ENCODE measurements at regions not wholly inside any gene's neighbourhood (a gene's known extent, or its start where the extent isn't known, plus 50 kb on each side); places are given as distances from the start of the nearest gene placed in this dataset.

- no peak overlapping the region for H3K9ac ChIP-seq (ENCODE audit: low read depth in 1 of 3, low read length in 3 of 3)
- no peaks in the 10 kb centered on the region for H3K4me1 ChIP-seq (ENCODE audit: control insufficient read depth in 3 of 3, insufficient read depth in 3 of 3, low read length in 3 of 3)
- no peak overlapping the region for H3K4me3 ChIP-seq (ENCODE audit: low read length in 3 of 3)
- no peaks in the 10 kb centered on the region for H3K36me3 ChIP-seq (ENCODE audit: control insufficient read depth in 3 of 3, insufficient read depth in 3 of 3, low read length in 3 of 3)
- no peak overlapping the region for H3K27ac ChIP-seq (ENCODE audit: low read depth, low read length)
- H3K27me3 ChIP-seq (ENCODE audit: control insufficient read depth in 3 of 3, insufficient read depth in 3 of 3, low read length in 3 of 3): no peaks in the 10 kb centered on the region
- H3K9me3 ChIP-seq (ENCODE audit: control insufficient read depth in 3 of 3, low read length in 3 of 3): no peaks in the 10 kb centered on the region
Measured at GRCh38 chr5:68387074-68387796, 171.7 kb downstream of the PIK3R1 start.

- Histone ChIP-seq H3K27ac (ENCODE audit: low read depth, low read length) (no peak overlapping the region), H3K36me3 (ENCODE audit: control insufficient read depth in 3 of 3, insufficient read depth in 3 of 3, low read length in 3 of 3) (no peaks in the 10 kb centered on the region), H3K4me3 (ENCODE audit: low read length in 3 of 3) (no peak overlapping the region), H3K9me3 (ENCODE audit: control insufficient read depth in 3 of 3, low read length in 3 of 3) (no peaks in the 10 kb centered on the region), H3K27me3 (ENCODE audit: control insufficient read depth in 3 of 3, insufficient read depth in 3 of 3, low read length in 3 of 3) (no peaks in the 10 kb centered on the region), H3K4me1 (ENCODE audit: control insufficient read depth in 3 of 3, insufficient read depth in 3 of 3, low read length in 3 of 3) (no peaks in the 10 kb centered on the region), H3K9ac (ENCODE audit: low read depth in 1 of 3, low read length in 3 of 3) (no peak overlapping the region)
Measured at GRCh38 chr5:68389618-68390017, 174.1 kb downstream of the PIK3R1 start.

GRCh38 chr5:68392617-68393016, 177.1 kb downstream of the PIK3R1 start:
- Histone ChIP-seq H3K4me1 (ENCODE audit: control insufficient read depth in 3 of 3, insufficient read depth in 3 of 3, low read length in 3 of 3) (no peaks in the 10 kb centered on the region), H3K4me3 (ENCODE audit: low read length in 3 of 3) (no peak overlapping the region), H3K9ac (ENCODE audit: low read depth in 1 of 3, low read length in 3 of 3) (no peak overlapping the region), H3K27me3 (ENCODE audit: control insufficient read depth in 3 of 3, insufficient read depth in 3 of 3, low read length in 3 of 3) (no peaks in the 10 kb centered on the region), H3K9me3 (ENCODE audit: control insufficient read depth in 3 of 3, low read length in 3 of 3) (peaks cover 0 to 3% (median 0%) of the 10 kb centered on the region in 3 donors), H3K36me3 (ENCODE audit: control insufficient read depth in 3 of 3, insufficient read depth in 3 of 3, low read length in 3 of 3) (no peaks in the 10 kb centered on the region), H3K27ac (ENCODE audit: low read depth, low read length) (no peak overlapping the region)

- Histone ChIP-seq H3K9ac (ENCODE audit: low read depth in 1 of 3, low read length in 3 of 3) (no peak overlapping the region), H3K27ac (ENCODE audit: low read depth, low read length) (no peak overlapping the region), H3K4me3 (ENCODE audit: low read length in 3 of 3) (no peak overlapping the region), H3K9me3 (ENCODE audit: control insufficient read depth in 3 of 3, low read length in 3 of 3) (peaks cover 0 to 3% (median 0%) of the 10 kb centered on the region in 3 donors), H3K4me1 (ENCODE audit: control insufficient read depth in 3 of 3, insufficient read depth in 3 of 3, low read length in 3 of 3) (no peaks in the 10 kb centered on the region), H3K36me3 (ENCODE audit: control insufficient read depth in 3 of 3, insufficient read depth in 3 of 3, low read length in 3 of 3) (no peaks in the 10 kb centered on the region), H3K27me3 (ENCODE audit: control insufficient read depth in 3 of 3, insufficient read depth in 3 of 3, low read length in 3 of 3) (no peaks in the 10 kb centered on the region)
Measured at GRCh38 chr5:68395302-68395701, 179.7 kb downstream of the PIK3R1 start.

GRCh38 chr5:68395926-68396511, 180.5 kb downstream of the PIK3R1 start:
- H3K27ac ChIP-seq (ENCODE audit: low read depth, low read length): no peak overlapping the region
- H3K9ac ChIP-seq (ENCODE audit: low read depth in 1 of 3, low read length in 3 of 3): no peak overlapping the region
- H3K4me3 ChIP-seq (ENCODE audit: low read length in 3 of 3): no peak overlapping the region
- H3K4me1 ChIP-seq (ENCODE audit: control insufficient read depth in 3 of 3, insufficient read depth in 3 of 3, low read length in 3 of 3): no peaks in the 10 kb centered on the region
- H3K27me3 ChIP-seq (ENCODE audit: control insufficient read depth in 3 of 3, insufficient read depth in 3 of 3, low read length in 3 of 3): no peaks in the 10 kb centered on the region
- H3K36me3 ChIP-seq (ENCODE audit: control insufficient read depth in 3 of 3, insufficient read depth in 3 of 3, low read length in 3 of 3): no peaks in the 10 kb centered on the region
- peaks cover 0 to 3% (median 0%) of the 10 kb centered on the region in 3 donors for H3K9me3 ChIP-seq (ENCODE audit: control insufficient read depth in 3 of 3, low read length in 3 of 3)

GRCh38 chr5:68396722-68397121, 181.2 kb downstream of the PIK3R1 start:
- Histone ChIP-seq H3K36me3 (ENCODE audit: control insufficient read depth in 3 of 3, insufficient read depth in 3 of 3, low read length in 3 of 3) (no peaks in the 10 kb centered on the region), H3K4me3 (ENCODE audit: low read length in 3 of 3) (no peak overlapping the region), H3K9me3 (ENCODE audit: control insufficient read depth in 3 of 3, low read length in 3 of 3) (peaks cover 0 to 3% (median 0%) of the 10 kb centered on the region in 3 donors), H3K27ac (ENCODE audit: low read depth, low read length) (no peak overlapping the region), H3K27me3 (ENCODE audit: control insufficient read depth in 3 of 3, insufficient read depth in 3 of 3, low read length in 3 of 3) (no peaks in the 10 kb centered on the region), H3K9ac (ENCODE audit: low read depth in 1 of 3, low read length in 3 of 3) (no peak overlapping the region), H3K4me1 (ENCODE audit: control insufficient read depth in 3 of 3, insufficient read depth in 3 of 3, low read length in 3 of 3) (no peaks in the 10 kb centered on the region)

GRCh38 chr5:68398146-68398812, 182.7 kb downstream of the PIK3R1 start:
- H3K9ac ChIP-seq (ENCODE audit: low read depth in 1 of 3, low read length in 3 of 3): no peak overlapping the region
- H3K4me1 ChIP-seq (ENCODE audit: control insufficient read depth in 3 of 3, insufficient read depth in 3 of 3, low read length in 3 of 3): no peaks in the 10 kb centered on the region
- no peak overlapping the region for H3K27ac ChIP-seq (ENCODE audit: low read depth, low read length)
- H3K36me3 ChIP-seq (ENCODE audit: control insufficient read depth in 3 of 3, insufficient read depth in 3 of 3, low read length in 3 of 3): no peaks in the 10 kb centered on the region
- H3K4me3 ChIP-seq (ENCODE audit: low read length in 3 of 3): no peak overlapping the region
- peaks cover 0 to 3% (median 0%) of the 10 kb centered on the region in 3 donors for H3K9me3 ChIP-seq (ENCODE audit: control insufficient read depth in 3 of 3, low read length in 3 of 3)
- H3K27me3 ChIP-seq (ENCODE audit: control insufficient read depth in 3 of 3, insufficient read depth in 3 of 3, low read length in 3 of 3): no peaks in the 10 kb centered on the region

- no peak overlapping the region for H3K27ac ChIP-seq (ENCODE audit: low read depth, low read length)
Measured at GRCh38 chr5:68403301-68403700, 187.7 kb downstream of the PIK3R1 start.

GRCh38 chr5:68404246-68404645, 188.7 kb downstream of the PIK3R1 start:
- Histone ChIP-seq H3K4me1 (ENCODE audit: control insufficient read depth in 3 of 3, insufficient read depth in 3 of 3, low read length in 3 of 3) (peaks cover 0 to 5% (median 0%) of the 10 kb centered on the region in 3 donors), H3K36me3 (ENCODE audit: control insufficient read depth in 3 of 3, insufficient read depth in 3 of 3, low read length in 3 of 3) (no peaks in the 10 kb centered on the region), H3K27me3 (ENCODE audit: control insufficient read depth in 3 of 3, insufficient read depth in 3 of 3, low read length in 3 of 3) (no peaks in the 10 kb centered on the region), H3K9me3 (ENCODE audit: control insufficient read depth in 3 of 3, low read length in 3 of 3) (no peaks in the 10 kb centered on the region), H3K9ac (ENCODE audit: low read depth in 1 of 3, low read length in 3 of 3) (no peak overlapping the region), H3K4me3 (ENCODE audit: low read length in 3 of 3) (no peak overlapping the region), H3K27ac (ENCODE audit: low read depth, low read length) (no peak overlapping the region)

More at GRCh38 chr5:68403301-68403700, 187.7 kb downstream of the PIK3R1 start:
- peaks cover 0 to 5% (median 0%) of the 10 kb centered on the region in 3 donors for H3K4me1 ChIP-seq (ENCODE audit: control insufficient read depth in 3 of 3, insufficient read depth in 3 of 3, low read length in 3 of 3)
- H3K9ac ChIP-seq (ENCODE audit: low read depth in 1 of 3, low read length in 3 of 3): no peak overlapping the region
- H3K9me3 ChIP-seq (ENCODE audit: control insufficient read depth in 3 of 3, low read length in 3 of 3): no peaks in the 10 kb centered on the region
- H3K4me3 ChIP-seq (ENCODE audit: low read length in 3 of 3): no peak overlapping the region
- no peaks in the 10 kb centered on the region for H3K27me3 ChIP-seq (ENCODE audit: control insufficient read depth in 3 of 3, insufficient read depth in 3 of 3, low read length in 3 of 3)
- no peaks in the 10 kb centered on the region for H3K36me3 ChIP-seq (ENCODE audit: control insufficient read depth in 3 of 3, insufficient read depth in 3 of 3, low read length in 3 of 3)

Data from skeletal muscle tissue (tissue), 3 donors.